GM23248 (cell line): ENCODE measurements at regions not wholly inside any gene's neighbourhood (a gene's known extent, or its start where the extent isn't known, plus 50 kb on each side); places are given as distances from the start of the nearest gene placed in this dataset.
A peak's percentile ranks its signal among the peaks of the same experiment; 100 is the strongest.

ENCODE experiments used
- DNase-seq: peaks from one replicate; pipeline ENCODE4 v3.0.0-alpha.2; 2015
- H2AFZ ChIP-seq: fragments of 200-600 bp; sonication (generic); 2 replicates; pipeline ENCODE4 v1.6.1; 2016; ENCODE audit warnings: antibody characterized with exemption
- H3F3A ChIP-seq: fragments of 200-600 bp; sonication (generic); 2 replicates; pipeline ENCODE4 v1.6.1; 2016; ENCODE audit warnings: mild to moderate bottlenecking, antibody characterized with exemption, mixed run types; ENCODE audit not compliant: insufficient read depth
- H3K27ac ChIP-seq: fragments of 200-600 bp; sonication (generic); 2 replicates; pipeline ENCODE4 v1.5.1; 2016; ENCODE audit warnings: mild to moderate bottlenecking
- H3K27me3 ChIP-seq: fragments of 200-600 bp; sonication (generic); replicated peaks from 2 replicates; pipeline ENCODE4 v1.6.1; 2016; ENCODE audit warnings: mild to moderate bottlenecking; ENCODE audit not compliant: insufficient read depth
- H3K36me3 ChIP-seq: fragments of 200-600 bp; sonication (generic); 2 replicates; pipeline ENCODE4 v1.6.1; 2016; ENCODE audit warnings: low read depth, mild to moderate bottlenecking
- H3K4me1 ChIP-seq: fragments of 200-600 bp; sonication (generic); 2 replicates; pipeline ENCODE4 v1.6.1; 2016; ENCODE audit warnings: mild to moderate bottlenecking; ENCODE audit not compliant: insufficient read depth
- H3K4me2 ChIP-seq: fragments of 200-600 bp; sonication (generic); one replicate; pipeline ENCODE4 v1.6.1; 2016; ENCODE audit warnings: mild to moderate bottlenecking; ENCODE audit not compliant: unreplicated experiment
- H3K4me3 ChIP-seq: fragments of 200-600 bp; sonication (generic); 2 replicates; pipeline ENCODE4 v1.5.1; 2016; ENCODE audit warnings: mild to moderate bottlenecking
- H3K79me2 ChIP-seq: fragments of 200-600 bp; sonication (generic); 2 replicates; pipeline ENCODE4 v1.6.1; 2016; ENCODE audit warnings: mild to moderate bottlenecking; ENCODE audit not compliant: insufficient read depth
- H3K9ac ChIP-seq: fragments of 200-600 bp; sonication (generic); 2 replicates; pipeline ENCODE4 v1.6.1; 2016; ENCODE audit warnings: mild to moderate bottlenecking
- H3K9me2 ChIP-seq: fragments of 200-600 bp; sonication (generic); 2 replicates; pipeline ENCODE4 v1.6.1; 2016; ENCODE audit warnings: mixed run types, mild to moderate bottlenecking, moderate library complexity; ENCODE audit not compliant: insufficient read depth
- H3K9me3 ChIP-seq: fragments of 200-600 bp; sonication (generic); one replicate; pipeline ENCODE4 v1.6.1; 2017; ENCODE audit warnings: low read depth
- H4K20me1 ChIP-seq: fragments of 200-600 bp; sonication (generic); 2 replicates; pipeline ENCODE4 v1.6.0; 2016; ENCODE audit not compliant: insufficient read depth
- EZH2 ChIP-seq: fragments of 200-600 bp; sonication (generic); IDR thresholded peaks from 2 replicates; pipeline ENCODE4 v1.6.1; 2018; ENCODE audit warnings: antibody characterized with exemption, mild to moderate bottlenecking; ENCODE audit not compliant: insufficient read depth, poor library complexity, severe bottlenecking
- EZH2phosphoT487 ChIP-seq: fragments of 200-600 bp; sonication (generic); IDR thresholded peaks from 2 replicates; pipeline ENCODE4 v1.6.1; 2018; ENCODE audit warnings: antibody characterized with exemption, moderate library complexity, mild to moderate bottlenecking, low read depth; ENCODE audit not compliant: insufficient read depth
- WGBS, 2 experiments: methylation state at CpG; one replicate each; pipeline ENCODE4 v1.1.6; 2015 to 2017; ENCODE audit warnings: low lambda C conversion rate in 2 of 2, low coverage in 1 of 2; ENCODE audit errors: missing lambda C conversion rate in 2 of 2; 5-methylcytosine and 5-hydroxymethylcytosine counted together
- in situ Hi-C: fragments of 300-500 bp; cut with MboI; formaldehyde crosslinking; loops from 2 replicates; pipeline ENCODE4 v1.15.0; 2020

- Histone ChIP-seq H3K4me2 (no peak overlapping the region), H3K9me3 (no peaks in the 10 kb centered on the region), H3K27ac (no peak overlapping the region), H3K4me3 (no peak overlapping the region), H3K9ac (no peak overlapping the region), H3K27me3 (peaks cover 50% of the 10 kb centered on the region), H3K9me2 (no peaks in the 10 kb centered on the region), H4K20me1 (no peaks in the 10 kb centered on the region), H2AFZ (no peak overlapping the region), H3K36me3 (no peaks in the 10 kb centered on the region), H3K4me1 (no peaks in the 10 kb centered on the region), H3F3A (no peaks in the 10 kb centered on the region), H3K79me2 (no peaks in the 10 kb centered on the region)
- in situ Hi-C loops: no loop called here
- no peak for DNase-seq
- TF ChIP-seq EZH2phosphoT487 (no peak), EZH2 (no peak)
- 65 to 75% methylated on average over 6 of the region's 6 CpGs for WGBS, 2 experiments
Observed at GRCh38 chr15:69544365-69545113, 91.9 kb downstream of the RPLP1 start.

GRCh38 chr15:69546182-69546581 is 93.6 kb downstream of the RPLP1 start:
- H3K4me1 ChIP-seq: no peaks in the 10 kb centered on the region
- 15 to 24% methylated on average over 3 of the region's 3 CpGs for WGBS, 2 experiments
- no peak overlapping the region for H3K4me2 ChIP-seq
- H3F3A ChIP-seq: no peaks in the 10 kb centered on the region
- H2AFZ ChIP-seq: no peak overlapping the region
- H4K20me1 ChIP-seq: no peaks in the 10 kb centered on the region
- peaks cover 45% of the 10 kb centered on the region for H3K27me3 ChIP-seq
- no peak overlapping the region for H3K4me3 ChIP-seq
- no peaks in the 10 kb centered on the region for H3K9me3 ChIP-seq
- no peak for DNase-seq
- H3K79me2 ChIP-seq: no peaks in the 10 kb centered on the region
- in situ Hi-C loops: no loop called here
- no peaks in the 10 kb centered on the region for H3K9me2 ChIP-seq
- no peaks in the 10 kb centered on the region for H3K36me3 ChIP-seq
- TF ChIP-seq EZH2phosphoT487 (no peak), EZH2 (no peak)
- H3K27ac ChIP-seq: no peak overlapping the region
- no peak overlapping the region for H3K9ac ChIP-seq

- Histone ChIP-seq H3K4me2 (no peak overlapping the region), H2AFZ (no peak overlapping the region)
- in situ Hi-C loops: no loop called here
Observed at GRCh38 chr15:69548395-69549180, 96.0 kb downstream of the RPLP1 start.

GRCh38 chr15:69551391-69552056 is 98.9 kb downstream of the RPLP1 start:
- Histone ChIP-seq H3K36me3 (no peaks in the 10 kb centered on the region), H3K9ac (no peak overlapping the region), H3K4me2 (no peak overlapping the region), H3K27ac (no peak overlapping the region), H3K4me3 (no peak overlapping the region), H3K79me2 (no peaks in the 10 kb centered on the region), H3K27me3 (peaks cover 29% of the 10 kb centered on the region), H3K4me1 (peaks cover 7% of the 10 kb centered on the region; the same call in 1 of the 2 replicates), H2AFZ (no peak overlapping the region), H3K9me3 (no peaks in the 10 kb centered on the region), H3F3A (peaks cover 4% of the 10 kb centered on the region; the same call in 1 of the 2 replicates), H3K9me2 (no peaks in the 10 kb centered on the region), H4K20me1 (no peaks in the 10 kb centered on the region)
- no peak for DNase-seq
- TF ChIP-seq EZH2phosphoT487 (no peak), EZH2 (no peak)
- in situ Hi-C loops: no loop called here
- 52 to 53% methylated on average over 5 of the region's 5 CpGs for WGBS, 2 experiments

More at GRCh38 chr15:69548395-69549180, 96.0 kb downstream of the RPLP1 start:
- DNase-seq: peak; percentile 31
- H3K4me1 ChIP-seq: no peaks in the 10 kb centered on the region
- no peaks in the 10 kb centered on the region for H3K79me2 ChIP-seq
- no peaks in the 10 kb centered on the region for H3K9me2 ChIP-seq
- H3K27me3 ChIP-seq: peaks cover 42% of the 10 kb centered on the region
- H3K9ac ChIP-seq: no peak overlapping the region
- H3F3A ChIP-seq: no peaks in the 10 kb centered on the region
- H3K36me3 ChIP-seq: no peaks in the 10 kb centered on the region
- 36% methylated on average over 24 of the region's 24 CpGs for WGBS, 2 experiments
- no peak overlapping the region for H3K4me3 ChIP-seq
- no peak overlapping the region for H3K27ac ChIP-seq
- no peaks in the 10 kb centered on the region for H4K20me1 ChIP-seq
- TF ChIP-seq EZH2phosphoT487: no peak
- TF ChIP-seq EZH2: no peak
- H3K9me3 ChIP-seq: no peaks in the 10 kb centered on the region
